Bone marrow (tissue), 2 donors: ENCODE measurements at regions not wholly inside any gene's neighbourhood (a gene's known extent, or its start where the extent isn't known, plus 50 kb on each side); places are given as distances from the start of the nearest gene placed in this dataset.

Source experiments
- DNase-seq, 2 donors: peaks; one replicate each; lab custom pipeline; 2025; lab: John Stamatoyannopoulos, UW

DNA sequence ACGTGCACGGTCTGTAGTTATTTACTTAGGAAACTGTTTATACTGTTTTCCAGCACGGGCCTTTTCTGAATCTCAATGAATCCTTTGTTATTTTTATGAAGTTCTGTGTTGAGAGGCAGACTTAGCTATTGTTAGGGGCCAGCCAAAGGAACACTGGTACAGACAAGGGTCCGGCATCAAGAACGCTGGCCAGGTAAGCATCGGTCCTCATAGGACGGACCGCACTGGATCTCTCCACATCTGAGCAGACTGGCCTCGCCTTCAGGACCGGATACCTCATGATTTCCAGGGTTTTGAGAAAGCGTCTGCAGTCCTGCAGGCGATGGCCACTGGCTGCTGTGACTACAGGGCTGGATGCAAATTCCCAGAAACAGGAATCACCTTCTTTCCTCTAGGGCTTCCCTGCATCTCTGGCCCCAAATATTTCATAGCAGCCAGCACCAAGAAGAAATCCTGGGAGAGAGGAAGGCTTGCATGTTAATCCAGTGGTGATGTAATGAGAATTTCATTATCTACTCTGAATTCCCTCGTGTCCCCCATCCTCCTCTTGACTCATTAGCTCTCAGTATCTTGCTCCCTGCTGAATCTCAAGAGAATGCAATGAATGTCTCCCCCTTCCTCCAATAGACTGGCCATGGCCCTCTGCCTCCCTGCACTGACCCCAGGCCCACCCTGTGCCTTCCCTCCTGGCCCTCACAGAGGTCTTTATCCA, 325.4 kb upstream of the NPVF start:
- no peak for DNase-seq

DNA sequence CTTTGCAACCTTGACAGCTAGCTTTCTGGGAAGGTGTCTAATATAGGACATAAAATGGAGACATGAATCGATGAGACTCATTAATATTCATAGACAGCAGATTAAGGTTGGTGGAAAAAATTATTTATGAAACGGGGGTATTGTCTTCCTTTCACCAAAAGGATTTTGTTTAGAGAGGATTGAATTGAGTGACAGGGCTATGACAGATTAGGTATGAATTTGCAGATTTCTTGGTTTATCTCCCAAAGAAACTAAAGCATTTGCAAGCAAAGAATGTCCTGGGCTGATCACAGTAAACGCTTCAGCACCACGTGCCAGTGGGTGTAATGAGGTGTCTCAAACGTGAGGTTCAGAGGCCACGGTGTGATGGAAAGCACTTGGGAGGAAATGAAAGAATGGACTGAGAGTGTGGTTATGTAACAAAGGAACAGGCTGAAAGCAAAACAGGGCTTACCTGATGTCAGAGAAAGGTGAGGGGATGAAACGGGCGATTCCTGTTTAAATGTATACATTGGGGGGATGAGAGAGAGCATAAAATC, 329.2 kb upstream of the NPVF start:
- no peak for DNase-seq

DNA sequence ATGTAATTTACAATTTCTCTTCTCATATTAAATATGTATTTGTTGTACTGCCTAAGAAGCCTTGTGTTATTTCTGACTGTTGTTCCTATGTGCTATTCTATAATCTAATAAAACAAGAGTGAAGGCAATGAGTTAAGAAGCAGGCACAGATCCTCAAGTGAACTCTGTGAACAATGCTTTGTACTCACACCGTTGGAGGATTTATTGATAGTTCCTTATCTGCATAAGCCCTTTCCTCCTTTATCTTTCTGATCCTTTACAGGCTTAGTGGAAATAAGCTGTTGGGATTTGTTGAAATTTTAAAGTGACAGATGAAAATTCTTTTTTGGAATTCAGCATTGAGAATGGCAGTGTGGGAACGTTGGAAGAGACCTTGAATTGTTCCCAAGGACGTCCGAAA, 329.6 kb upstream of the NPVF start:
- no peak for DNase-seq

DNA sequence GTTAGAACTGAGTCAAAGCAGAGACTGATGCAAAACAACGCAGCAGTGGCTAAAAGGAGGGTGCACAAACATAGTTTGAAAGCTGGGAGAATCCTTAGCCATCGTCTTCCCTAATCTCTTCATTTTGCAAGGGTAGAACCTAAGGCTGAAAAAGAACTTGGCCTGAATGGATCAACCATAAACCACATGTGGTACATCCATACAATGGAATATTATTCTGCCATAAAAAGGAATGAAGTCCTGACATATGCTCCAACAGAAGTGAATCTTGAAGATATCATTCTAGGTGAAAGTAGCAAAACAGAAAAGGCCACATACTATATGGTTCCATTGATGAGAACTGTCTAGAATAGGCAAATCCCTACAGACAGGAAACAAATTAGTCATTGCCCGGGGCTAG, 330.3 kb upstream of the NPVF start:
- DNase-seq, result no peak

DNA sequence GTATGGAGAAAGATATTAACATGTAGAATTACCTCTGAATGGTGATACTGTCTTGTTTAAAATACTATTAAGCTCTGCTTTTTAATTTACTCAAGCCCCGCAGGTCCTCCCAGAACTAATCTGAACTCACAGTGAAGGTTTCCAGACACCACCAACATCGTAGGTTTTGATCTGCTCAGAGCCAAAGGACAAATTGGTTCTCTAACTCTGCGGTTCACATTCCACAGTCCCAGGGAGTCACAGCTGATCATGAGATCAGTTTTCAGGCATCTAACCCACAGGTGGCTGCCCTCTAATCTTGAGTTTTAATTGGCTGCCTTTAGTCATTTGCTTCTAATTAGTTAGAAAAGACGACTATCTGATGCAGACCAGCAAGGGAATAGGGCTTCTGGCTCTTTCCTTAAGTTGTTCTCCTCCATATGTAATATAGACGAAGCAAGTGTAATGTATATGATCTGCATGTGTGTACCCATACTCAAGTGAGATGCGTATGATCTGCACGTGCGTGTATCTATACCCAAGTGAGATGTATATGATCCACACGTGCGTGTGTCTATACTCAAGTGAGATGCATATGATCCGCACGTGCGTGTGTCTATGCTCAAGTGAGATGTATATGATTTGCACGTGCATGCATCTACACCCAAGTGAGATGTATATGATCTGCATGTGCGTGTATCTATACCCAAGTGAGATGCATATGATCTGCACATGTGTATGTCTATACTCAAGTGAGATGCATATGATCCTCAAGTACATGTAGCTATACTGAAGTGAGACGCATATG, 331.5 kb upstream of the NPVF start:
- DNase-seq, result no peak

DNA sequence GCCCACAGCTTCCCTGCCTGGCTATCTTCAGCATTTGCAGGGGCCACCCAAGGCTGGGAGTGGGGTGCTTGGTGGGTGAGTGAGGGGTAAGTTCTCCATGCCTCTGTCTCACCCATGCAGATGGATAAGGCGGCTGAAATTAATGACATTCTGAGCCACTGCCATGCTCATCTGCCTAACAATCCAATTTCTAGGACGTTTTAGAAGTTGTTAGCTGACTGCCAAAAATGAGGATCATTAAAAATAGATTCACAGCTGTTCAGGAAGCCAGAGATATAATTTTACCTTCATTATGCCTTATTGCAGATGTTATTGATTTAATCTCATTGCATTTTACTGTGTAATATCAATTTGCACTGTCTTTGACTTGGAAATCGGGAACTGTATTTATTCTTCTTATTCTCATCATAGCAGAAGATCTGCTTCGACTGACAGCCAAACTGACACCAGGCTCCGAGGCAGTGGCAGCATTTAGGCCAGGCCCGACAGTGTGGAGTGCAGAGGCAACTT, 334.4 kb upstream of the NPVF start:
- no peak for DNase-seq

DNA sequence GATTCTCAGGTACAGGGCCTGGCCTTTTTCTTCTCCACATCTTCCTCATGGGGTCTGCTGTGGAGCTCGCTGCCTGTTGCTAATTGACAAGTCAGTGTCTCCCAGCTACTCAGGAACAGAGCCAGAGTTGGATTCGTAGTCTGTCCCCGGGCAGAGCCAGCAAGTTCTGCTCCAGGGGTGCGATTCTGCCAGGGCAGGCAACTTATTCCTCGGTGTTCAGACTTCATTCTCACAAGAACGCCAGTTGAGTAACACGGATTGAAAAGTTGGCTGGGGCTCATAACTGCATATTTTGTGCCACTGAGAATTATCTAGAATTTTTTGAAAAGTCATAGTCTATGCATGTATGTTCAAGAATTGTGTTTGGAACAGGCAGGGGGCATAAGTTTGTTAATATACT, 336.7 kb upstream of the NPVF start:
- no peak for DNase-seq

DNA sequence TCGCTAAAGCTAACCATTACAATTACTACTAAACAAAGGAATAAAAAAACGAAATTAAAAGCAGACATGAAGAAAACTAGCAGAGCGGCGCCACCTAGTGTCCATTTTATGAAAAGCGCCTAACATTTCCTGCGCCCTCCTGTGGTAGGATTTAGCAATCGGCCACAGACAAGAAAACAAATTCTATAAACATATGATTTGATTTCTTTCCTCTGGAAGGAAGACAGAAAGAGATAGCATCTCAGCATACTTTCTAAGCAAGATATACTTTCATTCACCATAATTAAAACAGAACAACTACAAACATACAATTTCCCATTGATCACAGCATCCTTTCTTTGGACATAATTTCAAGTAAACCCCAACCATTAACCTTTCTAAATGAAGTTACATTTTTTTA, 337.7 kb upstream of the NPVF start:
- peak; percentile 15 to 32 for DNase-seq

DNA sequence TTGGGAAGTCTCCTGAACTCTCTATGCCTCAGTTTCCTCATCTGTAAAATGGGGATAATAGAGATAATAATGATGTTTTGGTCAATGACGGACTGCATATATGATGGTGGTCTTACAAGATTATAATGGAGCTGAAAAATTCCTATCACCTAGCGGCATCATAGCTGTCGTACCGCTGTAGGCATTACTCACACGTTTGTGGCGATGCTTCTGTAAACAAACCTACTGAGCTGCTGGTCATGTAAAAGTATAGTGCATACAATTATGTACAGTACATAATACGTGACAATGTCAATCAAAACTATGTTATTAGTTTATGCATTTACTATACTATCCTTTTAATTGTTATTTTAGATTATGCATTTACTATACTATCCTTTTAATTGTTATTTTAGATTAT, 339.1 kb upstream of the NPVF start:
- DNase-seq, result no peak

DNA sequence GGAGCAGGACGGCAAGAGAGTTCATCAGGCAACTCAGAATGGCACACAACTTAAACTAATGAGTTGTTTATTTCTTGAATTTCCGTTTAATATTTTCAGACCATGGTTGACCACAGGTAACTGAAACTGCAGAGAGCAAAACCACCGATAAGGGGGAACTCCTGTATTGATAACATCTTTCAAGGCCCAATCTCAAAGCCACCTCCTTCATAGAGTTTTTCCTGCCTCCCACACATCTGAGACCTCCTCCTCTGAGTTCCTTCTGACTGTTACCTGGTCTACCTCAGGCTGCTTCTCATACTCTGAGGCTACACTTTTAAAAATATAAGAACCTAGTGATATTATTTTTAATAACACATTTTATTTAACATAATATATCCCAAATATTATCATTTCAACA, 341.5 kb upstream of the NPVF start:
- no peak for DNase-seq

DNA sequence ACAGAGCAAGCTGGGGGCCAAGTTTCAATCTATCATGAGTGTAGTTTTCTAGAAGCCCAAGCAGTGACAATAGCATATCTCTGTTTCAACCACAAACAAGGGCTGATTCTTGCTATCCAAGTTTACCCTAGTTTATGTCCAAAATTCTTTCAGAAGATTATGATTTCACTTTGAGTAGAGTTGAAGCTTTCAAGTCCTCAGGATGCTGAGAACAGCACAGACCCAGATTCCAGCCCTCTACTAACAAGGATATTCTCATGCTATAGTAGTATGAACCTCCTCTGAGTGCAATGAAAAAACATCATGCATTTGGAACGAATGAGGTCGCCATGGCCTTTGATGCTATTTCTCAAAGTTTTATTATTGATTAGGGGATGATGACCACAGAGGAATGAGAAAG, 344.1 kb upstream of the NPVF start:
- DNase-seq, result no peak

DNA sequence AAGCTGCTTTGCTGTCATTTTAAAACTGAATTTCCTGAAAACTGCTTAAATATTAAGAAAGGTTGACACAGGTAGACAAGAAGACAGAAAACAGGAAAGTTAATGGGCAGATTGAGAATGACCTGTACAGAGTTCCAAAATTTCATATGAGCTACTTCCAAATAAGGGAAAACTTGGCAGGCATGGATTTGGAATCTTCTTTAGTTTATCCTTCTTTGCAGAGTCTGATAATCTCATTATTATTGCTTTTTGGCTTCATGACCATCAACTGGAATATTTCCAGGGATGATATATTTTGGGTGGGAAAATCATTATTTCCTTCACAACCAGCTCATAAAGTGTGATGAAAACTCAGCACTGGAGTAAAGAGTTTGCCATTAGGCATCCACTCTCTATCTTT, 346.5 kb upstream of the NPVF start:
- no peak for DNase-seq

DNA sequence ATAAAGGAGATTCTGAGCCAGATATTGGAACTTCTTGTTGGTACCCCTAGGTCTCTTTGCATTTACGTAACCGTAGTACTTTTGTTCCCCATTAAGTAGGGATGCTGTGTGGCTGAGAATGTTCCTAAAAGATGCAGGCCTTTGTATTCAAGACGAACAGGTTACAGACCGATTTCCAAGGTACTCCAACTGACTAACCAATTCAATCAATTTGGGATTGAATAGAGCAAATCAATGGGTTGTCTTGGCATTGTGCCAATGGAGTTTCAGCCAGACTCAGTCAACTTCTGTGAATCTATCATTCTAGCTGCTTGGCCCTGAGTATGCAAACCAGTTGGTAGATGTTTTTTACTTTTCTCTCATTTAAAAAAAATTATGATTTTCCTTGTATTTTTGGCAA, 347.3 kb upstream of the NPVF start:
- DNase-seq, result no peak

DNA sequence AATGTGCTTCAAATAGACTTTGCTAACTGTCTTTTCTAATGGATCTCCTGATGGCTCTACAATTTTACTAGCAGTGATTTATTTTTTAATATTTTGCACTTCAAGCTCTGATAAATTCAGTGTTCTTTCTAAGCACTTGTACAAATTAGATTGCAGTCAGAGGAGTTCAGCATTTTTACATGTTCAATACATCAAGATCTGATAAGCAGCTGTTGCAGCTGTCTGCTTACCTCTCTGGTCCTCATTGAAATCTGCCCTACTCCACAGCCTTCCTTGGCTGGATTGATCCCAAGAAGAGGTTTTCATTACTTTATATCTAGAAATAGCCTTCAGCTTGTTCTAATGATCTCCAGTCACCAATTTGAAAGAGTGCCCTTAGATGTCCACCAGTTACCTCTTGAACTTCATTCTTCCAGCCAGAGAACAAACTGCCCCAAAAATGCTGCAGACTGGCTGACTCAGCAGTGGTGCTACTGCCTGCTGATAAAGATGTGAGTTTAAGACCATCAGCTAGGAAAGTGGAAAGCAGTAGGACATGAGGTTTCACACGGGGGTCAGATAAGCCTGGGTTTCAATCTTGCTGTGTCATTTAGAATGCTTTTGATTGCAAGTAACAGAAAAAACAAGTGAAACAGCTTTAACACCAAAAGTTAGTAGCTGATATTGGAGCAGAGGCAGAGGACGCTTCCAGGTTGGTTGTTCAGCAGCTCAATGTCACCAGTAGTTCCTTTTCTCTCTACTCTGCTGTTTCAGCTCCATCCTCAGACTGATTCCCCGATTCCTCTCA, 350.9 kb upstream of the NPVF start:
- no peak for DNase-seq

DNA sequence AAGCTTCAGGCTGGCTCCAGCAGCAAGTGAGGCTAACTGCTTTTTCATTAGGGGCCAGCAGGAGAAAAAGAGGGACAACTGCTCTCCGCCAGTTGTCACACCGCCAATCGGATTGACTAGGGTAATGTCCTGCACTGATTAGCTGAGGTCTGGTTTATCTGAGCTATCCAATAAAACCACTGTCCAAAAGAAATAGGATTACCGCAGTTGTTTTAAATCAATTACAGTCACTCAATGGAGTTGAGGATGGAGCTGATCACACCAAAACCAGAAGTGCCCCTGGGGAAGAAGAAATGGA, 351.4 kb upstream of the NPVF start:
- DNase-seq, result no peak

DNA sequence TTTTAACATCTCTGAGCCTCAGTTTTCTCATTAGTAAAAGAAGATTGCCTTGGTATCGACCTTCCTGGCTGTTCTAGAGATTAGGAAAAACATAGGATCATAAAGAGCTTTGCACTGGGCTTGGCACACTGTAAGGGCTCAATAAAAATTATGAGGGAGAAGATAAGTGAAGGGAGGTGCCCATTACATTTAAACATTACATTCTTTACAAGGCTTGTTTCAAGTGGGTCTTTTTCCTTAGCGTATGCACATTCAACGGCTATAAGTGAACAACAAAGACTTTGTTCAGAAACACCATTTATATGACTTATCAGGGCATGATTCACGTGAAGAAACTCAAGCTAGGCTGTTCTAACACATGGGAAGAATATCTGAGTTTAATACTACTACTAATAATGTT, 351.9 kb upstream of the NPVF start:
- DNase-seq, result no peak

DNA sequence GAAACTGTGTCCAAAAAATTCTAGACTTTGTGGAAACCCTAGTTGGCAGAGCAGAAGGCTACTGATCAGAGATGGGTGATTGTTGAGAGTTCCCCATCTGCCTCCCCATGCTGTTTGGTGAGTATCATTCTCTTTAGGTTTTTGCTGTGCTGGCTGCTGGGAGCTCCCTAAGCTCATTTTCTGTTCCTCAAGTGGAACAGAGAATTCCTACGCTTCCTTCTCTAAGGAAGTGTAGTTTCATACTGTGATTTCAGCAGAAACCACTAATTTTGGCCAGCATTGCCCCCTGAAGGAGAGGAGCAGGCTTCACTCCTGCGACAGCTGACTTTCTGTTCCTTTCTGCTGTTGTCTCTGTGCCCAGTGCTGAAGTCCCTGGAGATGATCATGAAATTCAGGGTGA, 355.3 kb upstream of the NPVF start:
- DNase-seq, result no peak

DNA sequence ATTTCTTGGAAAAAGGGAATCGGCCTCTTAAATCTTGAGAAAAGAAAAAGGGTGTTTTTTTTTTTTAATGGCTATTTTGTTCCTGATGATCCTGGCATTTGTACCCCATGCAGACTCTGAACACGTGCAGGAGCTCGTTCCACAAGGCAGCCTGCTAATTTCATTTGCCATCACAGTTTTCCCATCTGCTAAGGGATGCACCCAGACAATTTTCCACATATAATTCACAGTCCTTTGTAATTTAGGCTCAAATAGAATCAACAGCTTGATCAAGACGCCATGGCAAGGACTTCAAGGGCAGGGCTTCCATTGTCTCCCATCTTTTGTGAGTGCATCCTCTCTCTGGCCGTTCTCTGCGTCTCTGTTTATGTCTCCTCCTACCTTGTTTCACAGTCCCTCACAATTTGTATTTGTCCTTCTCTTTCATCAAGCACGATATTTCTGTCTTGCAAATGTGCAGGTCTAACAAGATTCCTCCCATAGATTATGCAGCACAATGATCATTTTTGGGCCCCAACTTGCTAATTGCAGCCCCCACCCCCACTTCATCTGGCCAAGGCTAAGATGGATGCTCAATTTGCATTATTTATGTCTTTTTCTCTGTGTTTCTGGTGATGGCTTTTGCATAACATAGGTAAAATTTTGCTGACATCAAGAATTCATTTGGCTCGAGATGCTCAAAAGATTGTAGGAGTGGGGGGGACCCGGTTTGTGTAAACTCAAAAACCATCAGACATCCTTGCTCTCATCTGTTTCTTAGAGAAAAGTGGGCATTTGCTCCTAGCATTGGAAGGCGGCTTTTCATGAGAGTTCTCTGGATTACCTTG, 356.0 kb upstream of the NPVF start:
- DNase-seq, result no peak

DNA sequence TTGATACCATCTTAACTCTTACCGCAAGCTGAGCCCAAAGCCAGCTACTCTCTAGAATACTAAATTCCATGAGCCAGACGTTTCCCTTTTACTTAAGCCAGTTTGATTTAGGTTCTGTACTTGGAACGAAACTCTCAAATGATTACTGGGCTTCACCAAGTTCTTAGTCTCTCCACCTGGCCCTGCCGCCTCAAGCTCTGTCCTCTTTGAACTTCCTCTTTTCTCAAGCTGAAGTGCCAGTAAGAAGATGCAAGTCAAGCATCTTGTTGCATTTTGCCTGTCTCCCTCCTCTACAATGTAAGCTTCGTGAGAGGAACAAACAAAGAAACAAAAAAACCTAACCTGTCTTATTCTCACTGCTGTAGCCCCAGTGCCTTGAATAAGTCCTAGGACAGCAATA, 358.2 kb upstream of the NPVF start:
- DNase-seq, result no peak

DNA sequence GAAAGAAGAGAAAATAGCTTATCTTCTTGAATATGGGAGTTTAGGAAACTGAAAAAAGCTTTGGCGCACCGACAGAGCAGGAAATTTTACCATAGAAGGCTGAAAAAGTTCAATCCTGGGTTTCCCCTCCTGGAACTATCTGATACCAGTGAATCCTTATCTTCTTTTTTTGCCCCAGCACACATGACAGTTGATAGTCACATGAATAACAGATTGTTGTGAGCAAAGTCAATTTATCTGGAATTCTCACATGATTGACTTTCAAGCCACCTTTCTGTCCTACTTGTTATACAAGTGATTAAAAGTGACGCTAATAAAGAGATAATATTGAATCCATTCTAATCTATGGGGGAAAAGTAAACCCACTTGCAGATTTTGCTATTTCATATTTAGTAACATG, 365.8 kb upstream of the NPVF start:
- DNase-seq, result no peak

DNA sequence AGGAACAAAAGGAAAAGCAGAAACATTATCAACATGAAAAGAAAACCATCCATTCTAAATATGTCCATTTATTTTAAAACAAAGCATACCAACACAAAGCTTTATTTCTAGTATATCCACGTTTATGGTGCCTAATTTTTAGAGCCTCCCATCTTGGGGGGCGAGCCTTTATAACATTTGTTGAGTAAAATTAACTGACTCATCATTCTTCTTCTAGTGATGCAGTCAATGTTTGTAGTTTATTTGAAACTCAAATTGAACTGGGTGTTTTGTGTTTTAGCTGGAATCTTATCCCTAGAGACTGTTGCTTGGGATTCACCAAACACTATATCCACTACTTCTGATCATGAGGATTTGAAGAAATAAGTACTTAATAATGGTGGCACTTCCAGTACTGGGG, 366.4 kb upstream of the NPVF start:
- no peak for DNase-seq

DNA sequence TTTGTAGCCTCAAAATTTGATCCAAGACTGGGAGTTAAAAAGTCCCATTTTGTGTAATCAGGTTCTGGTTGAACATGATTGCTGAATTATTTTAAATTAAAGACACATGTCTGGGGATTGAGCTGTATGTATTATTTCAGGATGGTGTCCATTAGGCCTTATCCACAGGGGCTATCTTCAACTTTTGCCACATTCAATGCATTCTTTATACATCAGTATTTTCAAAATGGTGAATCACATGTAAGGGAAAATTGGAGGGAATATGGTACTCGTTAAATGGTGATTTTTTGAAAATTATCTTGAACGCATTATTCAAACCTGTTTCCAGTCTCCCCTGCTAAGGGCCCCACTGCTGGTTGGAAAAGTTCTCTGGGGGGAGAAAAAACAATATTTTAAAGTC, 367.7 kb upstream of the NPVF start:
- no peak for DNase-seq
